B cell (primary cell): ENCODE measurements at regions not wholly inside any gene's neighbourhood (a gene's known extent, or its start where the extent isn't known, plus 50 kb on each side); places are given as distances from the start of the nearest gene placed in this dataset.

Experiments used
- CTCF ChIP-seq: fragments of 200-600 bp; IDR thresholded peaks from one replicate; pipeline ENCODE4 v1.8.0; 2022; ENCODE audit warnings: antibody characterized with exemption, mild to moderate bottlenecking
- EZH2 ChIP-seq: IDR thresholded peaks from 2 replicates; pipeline ENCODE4 v1.6.1; 2012; ENCODE audit warnings: borderline replicate concordance, low read depth, mild to moderate bottlenecking, moderate library complexity, low read length; ENCODE audit not compliant: insufficient read depth, poor library complexity, severe bottlenecking

DNA sequence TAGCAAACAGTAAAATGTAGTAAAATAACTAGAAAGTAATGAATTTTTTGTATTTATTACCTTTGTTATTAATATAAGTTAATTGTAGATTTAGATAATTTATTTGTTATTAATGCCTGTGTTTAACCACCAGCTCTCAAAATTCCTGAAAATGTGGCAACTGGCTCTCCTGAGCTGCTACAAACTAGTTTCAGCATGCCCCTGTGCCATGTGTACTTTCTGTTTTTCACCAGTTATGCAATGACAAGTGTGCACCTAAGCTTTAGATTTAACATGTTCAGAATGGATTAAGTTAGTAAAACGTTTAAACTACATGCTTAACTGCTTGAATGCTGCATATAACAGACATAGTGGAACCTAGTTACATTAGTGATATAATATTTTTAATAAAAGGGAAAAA is 88.1 kb downstream of the POSTN start:
- no peak for TF ChIP-seq EZH2
- no peak for TF ChIP-seq CTCF
